Keratinocyte (primary cell): ENCODE measurements at regions not wholly inside any gene's neighbourhood (a gene's known extent, or its start where the extent isn't known, plus 50 kb on each side); places are given as distances from the start of the nearest gene placed in this dataset.

Experiments used
- EZH2 ChIP-seq: IDR thresholded peaks from one replicate; pipeline ENCODE4 v1.6.1; 2012; ENCODE audit warnings: inconsistent platforms, mild to moderate bottlenecking, low read length, moderate library complexity
- TF ChIP-seq, protein P1 (sequence below), 3 experiments: IDR thresholded peaks in 1 of 3; conservative IDR thresholded peaks in 1 of 3; optimal IDR thresholded peaks in 1 of 3; 2 replicates in 2 of 3; 3 replicates in 1 of 3; pipeline versions ENCODE3 to v1.5.1; 2011; ENCODE audit warnings: low read length in 3 of 3, mild to moderate bottlenecking in 3 of 3, moderate library complexity in 2 of 3, control low read depth in 1 of 3, inconsistent platforms in 1 of 3; ENCODE audit not compliant: insufficient read depth in 2 of 3; ENCODE audit errors: extremely low read depth in 1 of 3

DNA sequence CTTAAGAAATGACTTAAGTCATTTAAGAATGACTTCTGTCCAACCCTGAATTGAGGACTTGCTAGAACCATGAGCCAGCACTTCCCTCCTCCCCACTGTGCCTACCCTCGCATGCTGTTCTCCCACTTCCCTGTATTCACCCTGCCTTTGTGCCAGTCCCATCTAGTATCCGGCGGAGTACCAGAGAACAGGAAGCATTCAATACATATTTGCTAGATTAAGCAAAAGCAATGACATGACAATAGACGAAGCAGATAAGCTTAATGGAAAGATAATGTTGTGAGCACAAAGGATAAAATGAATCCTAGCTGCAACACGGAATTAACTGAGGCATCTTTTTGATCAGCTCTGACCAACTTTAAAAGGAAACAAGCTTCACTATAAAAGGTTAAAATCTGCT is 328.5 kb downstream of the TDRD15 start:
- TF ChIP-seq, protein P1, sequence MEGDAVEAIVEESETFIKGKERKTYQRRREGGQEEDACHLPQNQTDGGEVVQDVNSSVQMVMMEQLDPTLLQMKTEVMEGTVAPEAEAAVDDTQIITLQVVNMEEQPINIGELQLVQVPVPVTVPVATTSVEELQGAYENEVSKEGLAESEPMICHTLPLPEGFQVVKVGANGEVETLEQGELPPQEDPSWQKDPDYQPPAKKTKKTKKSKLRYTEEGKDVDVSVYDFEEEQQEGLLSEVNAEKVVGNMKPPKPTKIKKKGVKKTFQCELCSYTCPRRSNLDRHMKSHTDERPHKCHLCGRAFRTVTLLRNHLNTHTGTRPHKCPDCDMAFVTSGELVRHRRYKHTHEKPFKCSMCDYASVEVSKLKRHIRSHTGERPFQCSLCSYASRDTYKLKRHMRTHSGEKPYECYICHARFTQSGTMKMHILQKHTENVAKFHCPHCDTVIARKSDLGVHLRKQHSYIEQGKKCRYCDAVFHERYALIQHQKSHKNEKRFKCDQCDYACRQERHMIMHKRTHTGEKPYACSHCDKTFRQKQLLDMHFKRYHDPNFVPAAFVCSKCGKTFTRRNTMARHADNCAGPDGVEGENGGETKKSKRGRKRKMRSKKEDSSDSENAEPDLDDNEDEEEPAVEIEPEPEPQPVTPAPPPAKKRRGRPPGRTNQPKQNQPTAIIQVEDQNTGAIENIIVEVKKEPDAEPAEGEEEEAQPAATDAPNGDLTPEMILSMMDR (optimal IDR thresholded peaks at IDR 0.05 in 1 of 3, IDR thresholded peaks at IDR 0.05 in 1 of 3, conservative IDR thresholded peaks at IDR 0.05 in 1 of 3; ENCODE audit: extremely low read depth in 1 of 3, insufficient read depth in 2 of 3, low read length in 3 of 3), result no peak
- no peak for TF ChIP-seq EZH2
